Erythroblast (primary cell): ENCODE measurements at regions not wholly inside any gene's neighbourhood (a gene's known extent, or its start where the extent isn't known, plus 50 kb on each side); places are given as distances from the start of the nearest gene placed in this dataset.

Experiments used
- GATA1 ChIP-seq: IDR thresholded peaks from 2 replicates; pipeline ENCODE4 v1.6.1; 2011; ENCODE audit warnings: low read depth, mild to moderate bottlenecking, control low read depth, low read length, moderate library complexity
- POLR2A ChIP-seq: IDR thresholded peaks from 2 replicates; pipeline ENCODE4 v1.6.1; 2011; ENCODE audit warnings: mild to moderate bottlenecking, low read length

DNA sequence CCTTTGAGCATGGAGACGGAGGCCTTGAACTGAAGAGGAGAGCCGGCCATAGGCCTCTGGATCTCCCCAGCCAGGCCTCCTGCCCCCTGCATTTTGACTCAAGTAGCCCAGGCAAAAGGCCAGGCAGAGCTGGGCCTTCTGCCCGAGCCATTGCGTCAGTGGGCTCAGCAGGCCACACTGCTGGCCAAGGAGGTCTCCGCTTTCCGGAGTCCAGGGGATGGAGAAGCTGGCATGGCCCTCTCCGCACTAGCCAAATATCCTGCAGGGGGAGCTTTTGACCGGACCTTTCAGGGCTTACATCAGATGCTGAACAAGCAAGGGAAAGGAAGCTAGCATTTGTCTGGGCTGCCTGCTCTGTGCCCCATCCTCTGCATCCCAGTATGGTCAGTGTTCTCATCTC is 386.8 kb downstream of the TRIM36 start:
- no peak for TF ChIP-seq POLR2A
- TF ChIP-seq GATA1: no peak
